ENCODE measurements at regions not wholly inside any gene's neighbourhood (a gene's known extent, or its start where the extent isn't known, plus 50 kb on each side); places are given as distances from the start of the nearest gene placed in this dataset.

DNA sequence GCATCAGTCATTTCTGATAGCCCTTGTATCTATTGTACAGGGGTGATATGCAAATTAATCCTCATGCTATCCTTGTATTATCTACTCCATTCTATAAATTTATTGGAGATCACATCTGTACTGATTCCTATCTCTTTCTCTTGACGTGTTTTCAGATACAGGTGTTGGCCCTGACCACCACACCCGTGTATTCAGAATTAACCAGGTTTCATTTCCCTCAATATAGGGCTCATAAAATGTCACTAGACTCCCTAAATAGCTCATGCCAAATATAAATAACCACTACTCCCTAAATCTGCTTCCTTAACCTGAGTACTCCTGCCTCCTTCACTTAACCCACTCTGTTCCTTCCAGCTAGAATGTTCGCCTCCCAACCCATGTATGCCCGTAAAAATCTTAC is 522.8 kb upstream of the KLF4 start:
- TF ChIP-seq, protein P1, sequence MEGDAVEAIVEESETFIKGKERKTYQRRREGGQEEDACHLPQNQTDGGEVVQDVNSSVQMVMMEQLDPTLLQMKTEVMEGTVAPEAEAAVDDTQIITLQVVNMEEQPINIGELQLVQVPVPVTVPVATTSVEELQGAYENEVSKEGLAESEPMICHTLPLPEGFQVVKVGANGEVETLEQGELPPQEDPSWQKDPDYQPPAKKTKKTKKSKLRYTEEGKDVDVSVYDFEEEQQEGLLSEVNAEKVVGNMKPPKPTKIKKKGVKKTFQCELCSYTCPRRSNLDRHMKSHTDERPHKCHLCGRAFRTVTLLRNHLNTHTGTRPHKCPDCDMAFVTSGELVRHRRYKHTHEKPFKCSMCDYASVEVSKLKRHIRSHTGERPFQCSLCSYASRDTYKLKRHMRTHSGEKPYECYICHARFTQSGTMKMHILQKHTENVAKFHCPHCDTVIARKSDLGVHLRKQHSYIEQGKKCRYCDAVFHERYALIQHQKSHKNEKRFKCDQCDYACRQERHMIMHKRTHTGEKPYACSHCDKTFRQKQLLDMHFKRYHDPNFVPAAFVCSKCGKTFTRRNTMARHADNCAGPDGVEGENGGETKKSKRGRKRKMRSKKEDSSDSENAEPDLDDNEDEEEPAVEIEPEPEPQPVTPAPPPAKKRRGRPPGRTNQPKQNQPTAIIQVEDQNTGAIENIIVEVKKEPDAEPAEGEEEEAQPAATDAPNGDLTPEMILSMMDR (conservative IDR thresholded peaks at IDR 0.05; ENCODE audit: low read length) = no peak
- no peak for TF ChIP-seq EZH2phosphoT487 (IDR thresholded peaks at IDR 0.05; ENCODE audit: borderline replicate concordance)

Measured in Loucy (cell line).